Aorta (tissue), 5 donors: ENCODE measurements at regions not wholly inside any gene's neighbourhood (a gene's known extent, or its start where the extent isn't known, plus 50 kb on each side); places are given as distances from the start of the nearest gene placed in this dataset.

Experiments used
- ATAC-seq: fragments of 200-7000 bp; cut with Tn5 transposase; one replicate; pipeline ENCODE4 v1.9.1; 2022; ENCODE audit warnings: moderate library complexity; ENCODE audit not compliant: low FRiP score
- DNase-seq, 2 donors: peaks; one replicate each; pipeline ENCODE4 v3.0.0-alpha.2; 2020
- H3K27ac ChIP-seq, 2 donors: one replicate each; pipeline ENCODE4 v1.5.1; 2013; ENCODE audit warnings: low read length in 2 of 2, mild to moderate bottlenecking in 2 of 2, moderate library complexity in 2 of 2, control low read depth in 1 of 2, inconsistent platforms in 1 of 2, low read depth in 1 of 2
- H3K27me3 ChIP-seq, 2 donors: one replicate each; pipeline ENCODE4 v1.6.1; 2013; ENCODE audit warnings: control low read depth in 1 of 2, low read length in 1 of 2, mild to moderate bottlenecking in 1 of 2, moderate library complexity in 1 of 2; ENCODE audit not compliant: insufficient read depth in 2 of 2, control insufficient read depth in 1 of 2
- H3K36me3 ChIP-seq, 2 donors: one replicate each; pipeline ENCODE4 v1.6.1; 2013; ENCODE audit warnings: control low read depth in 1 of 2, low read length in 1 of 2, mild to moderate bottlenecking in 1 of 2; ENCODE audit not compliant: insufficient read depth in 2 of 2, control insufficient read depth in 1 of 2
- H3K4me1 ChIP-seq, 2 donors: one replicate each; pipeline ENCODE4 v1.6.1; 2013; ENCODE audit warnings: low read length in 2 of 2, control low read depth in 1 of 2, mild to moderate bottlenecking in 1 of 2, moderate library complexity in 1 of 2; ENCODE audit not compliant: insufficient read depth in 2 of 2, control insufficient read depth in 1 of 2
- H3K4me3 ChIP-seq, 2 donors: one replicate each; pipeline ENCODE4 v1.5.1; 2013; ENCODE audit warnings: low read length in 2 of 2, control low read depth in 1 of 2, mild to moderate bottlenecking in 1 of 2
- H3K9me3 ChIP-seq: one replicate; pipeline ENCODE4 v1.6.1; 2013; ENCODE audit warnings: mild to moderate bottlenecking, low read length; ENCODE audit not compliant: control insufficient read depth
- WGBS, 2 donors: extraction: QIAGEN DNeasy Blood & Tissue Kit; methylation state at CpG; one replicate each; pipeline ENCODE4 v1.1.7; 2013; 5-methylcytosine and 5-hydroxymethylcytosine counted together
- intact Hi-C, 2 donors: fragments of 100-400 bp; cut with DNase I; formaldehyde crosslinking; loops; one replicate each; pipeline versions ENCODE4 v1.14.2 to v1.15.0; 2022
- donor health status: healthy with polysubstance abuse.
- donor health status: Bipolar disorder and iron deficiency.
- donor health status: DM: no; HTN: no; CAD: no.
- donor health status: DM: no; HTN: no; CAD: no.
- donor health status: DM: yes; HTN: yes; CAD: no.

GRCh38 chr11:15889363-15890030 is 466.8 kb downstream of the SOX6 start:
- WGBS, 2 donors = 87 to 88% methylated on average over 2 of the region's 2 CpGs
- intact Hi-C loops = no loop called here

GRCh38 chr11:15890031-15890713 is 466.2 kb downstream of the SOX6 start:
- no peaks in the 10 kb centered on the region for H3K27me3 ChIP-seq
- no peaks in the 10 kb centered on the region for H3K4me1 ChIP-seq
- DNase-seq = no peak
- no peak overlapping the region for H3K4me3 ChIP-seq
- no peaks in the 10 kb centered on the region for H3K9me3 ChIP-seq
- intact Hi-C loops = no loop called here
- 50 to 55% methylated on average over 9 of the region's 9 CpGs for WGBS, 2 donors
- no peak for ATAC-seq
- H3K36me3 ChIP-seq = no peaks in the 10 kb centered on the region
- H3K27ac ChIP-seq = no peak overlapping the region

More at GRCh38 chr11:15889363-15890030, 466.8 kb downstream of the SOX6 start:
- Histone ChIP-seq H3K9me3 (no peaks in the 10 kb centered on the region), H3K4me3 (no peak overlapping the region), H3K4me1 (no peaks in the 10 kb centered on the region), H3K36me3 (no peaks in the 10 kb centered on the region), H3K27ac (no peak overlapping the region), H3K27me3 (no peaks in the 10 kb centered on the region)
- ATAC-seq (no peak), DNase-seq (no peak)

GRCh38 chr11:15893080-15893492 is 463.3 kb downstream of the SOX6 start:
- no peaks in the 10 kb centered on the region for H3K4me1 ChIP-seq
- no peak overlapping the region for H3K4me3 ChIP-seq
- DNase-seq (no peak), ATAC-seq (no peak)
- intact Hi-C loops = no loop called here
- H3K27ac ChIP-seq = no peak overlapping the region
- WGBS, 2 donors = 23 to 37% methylated on average over 3 of the region's 3 CpGs
- no peaks in the 10 kb centered on the region for H3K27me3 ChIP-seq
- no peaks in the 10 kb centered on the region for H3K36me3 ChIP-seq
- H3K9me3 ChIP-seq = no peaks in the 10 kb centered on the region

DNA sequence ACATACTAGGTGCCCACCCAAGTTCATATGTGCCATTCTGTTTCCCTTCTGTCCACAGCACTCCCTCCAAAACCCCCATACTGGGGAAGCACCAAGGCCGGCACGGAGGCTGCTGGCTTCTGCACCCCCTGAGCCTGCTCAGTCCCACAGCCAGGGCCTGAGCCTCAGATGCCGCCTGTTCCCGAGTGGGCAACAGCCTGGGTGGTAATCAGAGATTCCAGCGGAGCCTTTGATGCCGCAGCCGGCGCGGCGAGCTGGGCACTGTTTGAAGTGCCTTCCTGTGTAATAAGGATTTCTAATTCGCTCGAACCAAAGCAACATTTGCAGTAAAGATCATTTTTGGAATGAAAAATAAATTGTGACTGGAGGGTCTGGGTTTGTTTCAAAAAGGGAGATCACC is 460.3 kb downstream of the SOX6 start:
- no peaks in the 10 kb centered on the region for H3K36me3 ChIP-seq
- no peaks in the 10 kb centered on the region for H3K4me1 ChIP-seq
- ATAC-seq (no peak), DNase-seq (no peak)
- no peak overlapping the region for H3K4me3 ChIP-seq
- no peaks in the 10 kb centered on the region for H3K27me3 ChIP-seq
- no peaks in the 10 kb centered on the region for H3K9me3 ChIP-seq
- H3K27ac ChIP-seq = no peak overlapping the region
- WGBS, 2 donors = 97% methylated on average over 12 of the region's 12 CpGs
- intact Hi-C loops = no loop called here

- WGBS, 2 donors = 92 to 94% methylated on average over 3 of the region's 3 CpGs
- intact Hi-C loops = no loop called here
- ATAC-seq = no peak
These were observed 459.8 kb downstream of the SOX6 start for GRCh38 chr11:15896530-15896929.

GRCh38 chr11:15897211-15897960 is 459.0 kb downstream of the SOX6 start:
- 75 to 77% methylated on average over 6 of the region's 6 CpGs for WGBS, 2 donors
- ATAC-seq (no peak), DNase-seq (no peak)
- H3K4me3 ChIP-seq = no peak overlapping the region
- no peaks in the 10 kb centered on the region for H3K9me3 ChIP-seq
- no peaks in the 10 kb centered on the region for H3K4me1 ChIP-seq
- H3K27me3 ChIP-seq = no peaks in the 10 kb centered on the region
- intact Hi-C loops = no loop called here
- no peaks in the 10 kb centered on the region for H3K36me3 ChIP-seq
- H3K27ac ChIP-seq = no peak overlapping the region

More at GRCh38 chr11:15896530-15896929, 459.8 kb downstream of the SOX6 start:
- no peaks in the 10 kb centered on the region for H3K9me3 ChIP-seq
- DNase-seq = no peak
- no peaks in the 10 kb centered on the region for H3K4me1 ChIP-seq
- no peak overlapping the region for H3K27ac ChIP-seq
- no peak overlapping the region for H3K4me3 ChIP-seq
- no peaks in the 10 kb centered on the region for H3K36me3 ChIP-seq
- H3K27me3 ChIP-seq = no peaks in the 10 kb centered on the region

- ATAC-seq = no peak
These were observed 455.3 kb downstream of the SOX6 start for GRCh38 chr11:15901054-15901453.

GRCh38 chr11:15901790-15902189 is 454.6 kb downstream of the SOX6 start:
- Histone ChIP-seq H3K4me1 (no peaks in the 10 kb centered on the region), H3K9me3 (no peaks in the 10 kb centered on the region), H3K36me3 (no peaks in the 10 kb centered on the region), H3K27ac (no peak overlapping the region), H3K27me3 (no peaks in the 10 kb centered on the region), H3K4me3 (no peak overlapping the region)
- ATAC-seq (no peak), DNase-seq (no peak)
- intact Hi-C loops = loop anchor here in 1 of 2 donors (10.0 kb wide), 2 partner anchors 83 to 703 kb away; no protein-coding TSS in a partner anchor
- WGBS, 2 donors = 85 to 90% methylated on average over 3 of the region's 3 CpGs

More at GRCh38 chr11:15901054-15901453, 455.3 kb downstream of the SOX6 start:
- 29 to 32% methylated on average over 6 of the region's 6 CpGs for WGBS, 2 donors
- intact Hi-C loops = loop anchor here in 1 of 2 donors (10.0 kb wide), 2 partner anchors 84 to 704 kb away; no protein-coding TSS in a partner anchor
- H3K36me3 ChIP-seq = no peaks in the 10 kb centered on the region
- no peak overlapping the region for H3K4me3 ChIP-seq
- no peaks in the 10 kb centered on the region for H3K4me1 ChIP-seq
- no peak for DNase-seq
- no peaks in the 10 kb centered on the region for H3K9me3 ChIP-seq
- no peak overlapping the region for H3K27ac ChIP-seq
- no peaks in the 10 kb centered on the region for H3K27me3 ChIP-seq
